ENCODE measurements at regions not wholly inside any gene's neighbourhood (a gene's known extent, or its start where the extent isn't known, plus 50 kb on each side); places are given as distances from the start of the nearest gene placed in this dataset.
A peak's percentile ranks its signal among the peaks of the same experiment; 100 is the strongest.

- POLR2A ChIA-PET (ENCODE audit: unreplicated experiment), result no interaction called here
- ATAC-seq, result no peak
Observed at GRCh38 chr2:215775106-215775505, 238.2 kb downstream of the MREG start.

GRCh38 chr2:215773728-215774127 is 239.6 kb downstream of the MREG start:
- TF ChIP-seq CTCF (conservative IDR thresholded peaks at IDR 0.05; ENCODE audit: low read depth, low read length), result no peak
- TF ChIP-seq EZH2phosphoT487 (IDR thresholded peaks at IDR 0.05; ENCODE audit: borderline replicate concordance, low read length), result no peak
- no peak for TF ChIP-seq EZH2 (IDR thresholded peaks at IDR 0.05; ENCODE audit: low read length, unreplicated experiment)
- no peak overlapping the region for H2AFZ ChIP-seq (ENCODE audit: low read length)
- H3F3A ChIP-seq (ENCODE audit: low read length, unreplicated experiment), result no peaks in the 10 kb centered on the region
- H3K36me3 ChIP-seq (ENCODE audit: low read depth, low read length), result no peaks in the 10 kb centered on the region
- intact Hi-C loops (cut with micrococcal nuclease), result no loop called here
- no peaks in the 10 kb centered on the region for H3K9me3 ChIP-seq (ENCODE audit: low read length)
- ChIA-PET CTCF (no interaction called here), POLR2A (ENCODE audit: unreplicated experiment) (no interaction called here)
- peak; percentile 63 for DNase-seq
- no peak overlapping the region for H3K4me2 ChIP-seq (ENCODE audit: low read length)
- H3K4me3 ChIP-seq (ENCODE audit: low read length), result no peak overlapping the region
- H3K79me2 ChIP-seq (ENCODE audit: low read length), result no peaks in the 10 kb centered on the region
- no peaks in the 10 kb centered on the region for H4K20me1 ChIP-seq (ENCODE audit: low read length)
- no TSS peak for BruUV-seq (replicated peaks)
- H3K27ac ChIP-seq (ENCODE audit: low read length), result 0 out of 2 replicates have a peak overlapping the region, but pooled peaks have one; percentile 4
- no peaks in the 10 kb centered on the region for H3K9me2 ChIP-seq (replicated peaks; ENCODE audit: low read length)
- no peak for ATAC-seq
- no peak overlapping the region for H3K9ac ChIP-seq (ENCODE audit: low read length)
- H3K27me3 ChIP-seq (ENCODE audit: low read length), result no peaks in the 10 kb centered on the region
- peaks cover 27% of the 10 kb centered on the region for H3K4me1 ChIP-seq (ENCODE audit: insufficient read depth, low read length)

More at GRCh38 chr2:215775106-215775505, 238.2 kb downstream of the MREG start:
- Histone ChIP-seq H3K9me2 (replicated peaks; ENCODE audit: low read length) (no peaks in the 10 kb centered on the region), H3K27me3 (ENCODE audit: low read length) (no peaks in the 10 kb centered on the region), H2AFZ (ENCODE audit: low read length) (no peak overlapping the region), H3K9ac (ENCODE audit: low read length) (no peak overlapping the region), H3F3A (ENCODE audit: low read length, unreplicated experiment) (no peaks in the 10 kb centered on the region), H3K36me3 (ENCODE audit: low read depth, low read length) (no peaks in the 10 kb centered on the region), H3K9me3 (ENCODE audit: low read length) (no peaks in the 10 kb centered on the region), H3K4me3 (ENCODE audit: low read length) (no peak overlapping the region), H3K4me1 (ENCODE audit: insufficient read depth, low read length) (peaks cover 27% of the 10 kb centered on the region), H3K79me2 (ENCODE audit: low read length) (no peaks in the 10 kb centered on the region), H3K4me2 (ENCODE audit: low read length) (no peak overlapping the region), H3K27ac (ENCODE audit: low read length) (no peak overlapping the region), H4K20me1 (ENCODE audit: low read length) (no peaks in the 10 kb centered on the region)
- no peak for DNase-seq
- CTCF ChIA-PET, result no interaction called here
- no TSS peak for BruUV-seq (replicated peaks)
- intact Hi-C loops (cut with micrococcal nuclease), result no loop called here
- TF ChIP-seq CTCF (conservative IDR thresholded peaks at IDR 0.05; ENCODE audit: low read depth, low read length) (no peak), EZH2 (IDR thresholded peaks at IDR 0.05; ENCODE audit: low read length, unreplicated experiment) (no peak), EZH2phosphoT487 (IDR thresholded peaks at IDR 0.05; ENCODE audit: borderline replicate concordance, low read length) (no peak)

- Histone ChIP-seq H2AFZ (ENCODE audit: low read length) (no peak overlapping the region), H3K9ac (ENCODE audit: low read length) (peak overlapping the region; percentile 11; the same call in 1 of the 2 replicates), H3K79me2 (ENCODE audit: low read length) (no peaks in the 10 kb centered on the region), H3K9me2 (replicated peaks; ENCODE audit: low read length) (no peaks in the 10 kb centered on the region), H3K9me3 (ENCODE audit: low read length) (no peaks in the 10 kb centered on the region), H3K27ac (ENCODE audit: low read length) (peak overlapping the region; percentile 67), H3K36me3 (ENCODE audit: low read depth, low read length) (no peaks in the 10 kb centered on the region), H4K20me1 (ENCODE audit: low read length) (no peaks in the 10 kb centered on the region), H3K4me3 (ENCODE audit: low read length) (no peak overlapping the region), H3K27me3 (ENCODE audit: low read length) (no peaks in the 10 kb centered on the region), H3K4me1 (ENCODE audit: insufficient read depth, low read length) (peaks cover 27% of the 10 kb centered on the region), H3F3A (ENCODE audit: low read length, unreplicated experiment) (no peaks in the 10 kb centered on the region), H3K4me2 (ENCODE audit: low read length) (no peak overlapping the region)
- no TSS peak for BruUV-seq (replicated peaks)
- POLR2A ChIA-PET (ENCODE audit: unreplicated experiment), result interaction anchor here (0.6 kb wide), 1 partner anchor 20 kb away, joined by 4 read pairs; no protein-coding TSS in a partner anchor
- no peak for DNase-seq
- TF ChIP-seq EZH2phosphoT487 (IDR thresholded peaks at IDR 0.05; ENCODE audit: borderline replicate concordance, low read length), result no peak
- TF ChIP-seq CTCF (conservative IDR thresholded peaks at IDR 0.05; ENCODE audit: low read depth, low read length), result no peak
- no peak for TF ChIP-seq EZH2 (IDR thresholded peaks at IDR 0.05; ENCODE audit: low read length, unreplicated experiment)
- no peak for ATAC-seq
- intact Hi-C loops (cut with micrococcal nuclease), result no loop called here
- CTCF ChIA-PET, result no interaction called here
Observed at GRCh38 chr2:215772634-215773563, 240.5 kb downstream of the MREG start.
